H1 (cell line): ENCODE measurements at regions not wholly inside any gene's neighbourhood (a gene's known extent, or its start where the extent isn't known, plus 50 kb on each side); places are given as distances from the start of the nearest gene placed in this dataset.

Experiments used
- EP300 ChIP-seq, 2 experiments: IDR thresholded peaks; 1 replicate in 1 of 2; 2 replicates in 1 of 2; pipeline ENCODE4 v1.6.1; 2011 to 2012; ENCODE audit warnings: low read depth in 2 of 2, low read length in 2 of 2, mild to moderate bottlenecking in 2 of 2, borderline replicate concordance in 1 of 2, inconsistent platforms in 1 of 2, moderate library complexity in 1 of 2
- EZH2 ChIP-seq: fragments of 200-600 bp; sonication (generic); IDR thresholded peaks from 2 replicates; pipeline ENCODE4 v1.7.1; 2012; ENCODE audit warnings: low read depth, mild to moderate bottlenecking, moderate library complexity, low read length, inconsistent platforms; ENCODE audit not compliant: severe bottlenecking
- HDAC2 ChIP-seq, 2 experiments: fragments of 300-600 bp in 1 of 2; sonication (generic) in 1 of 2; IDR thresholded peaks; 2 replicates each; pipeline ENCODE4 v1.6.1; 2011 to 2012; ENCODE audit warnings: low read depth in 2 of 2, low read length in 2 of 2, mild to moderate bottlenecking in 2 of 2, moderate library complexity in 2 of 2, borderline replicate concordance in 1 of 2, inconsistent platforms in 1 of 2
- POU5F1 ChIP-seq: IDR thresholded peaks from 2 replicates; pipeline ENCODE4 v1.6.1; 2011; ENCODE audit warnings: low read depth, mild to moderate bottlenecking, low read length, moderate library complexity
- TF ChIP-seq, protein P1 (sequence below): fragments of 300-600 bp; sonication (generic); IDR thresholded peaks from 2 replicates; pipeline ENCODE4 v1.7.1; 2012; ENCODE audit warnings: low read length, moderate library complexity, mild to moderate bottlenecking, inconsistent platforms; ENCODE audit not compliant: insufficient replicate concordance

DNA sequence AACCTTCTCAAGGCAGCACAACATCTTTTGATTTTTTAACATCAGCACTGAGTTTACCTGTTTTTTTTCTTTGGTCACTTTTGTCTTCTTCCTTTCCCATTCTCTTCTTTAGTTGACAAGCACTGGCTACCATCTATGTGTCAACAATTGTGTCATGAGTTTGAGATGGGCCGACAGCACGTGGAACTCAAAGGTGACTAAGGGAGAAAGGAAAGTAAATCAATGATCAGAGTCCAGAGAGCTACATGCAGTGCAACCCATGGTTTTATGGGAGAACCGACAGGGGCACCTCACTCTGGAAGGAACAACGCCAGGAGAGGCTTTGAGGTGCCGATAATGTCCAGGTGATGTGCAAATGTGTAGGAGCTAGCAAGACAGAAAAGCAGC, 755.5 kb downstream of the RNF144A start (continued):
- TF ChIP-seq, protein P1, sequence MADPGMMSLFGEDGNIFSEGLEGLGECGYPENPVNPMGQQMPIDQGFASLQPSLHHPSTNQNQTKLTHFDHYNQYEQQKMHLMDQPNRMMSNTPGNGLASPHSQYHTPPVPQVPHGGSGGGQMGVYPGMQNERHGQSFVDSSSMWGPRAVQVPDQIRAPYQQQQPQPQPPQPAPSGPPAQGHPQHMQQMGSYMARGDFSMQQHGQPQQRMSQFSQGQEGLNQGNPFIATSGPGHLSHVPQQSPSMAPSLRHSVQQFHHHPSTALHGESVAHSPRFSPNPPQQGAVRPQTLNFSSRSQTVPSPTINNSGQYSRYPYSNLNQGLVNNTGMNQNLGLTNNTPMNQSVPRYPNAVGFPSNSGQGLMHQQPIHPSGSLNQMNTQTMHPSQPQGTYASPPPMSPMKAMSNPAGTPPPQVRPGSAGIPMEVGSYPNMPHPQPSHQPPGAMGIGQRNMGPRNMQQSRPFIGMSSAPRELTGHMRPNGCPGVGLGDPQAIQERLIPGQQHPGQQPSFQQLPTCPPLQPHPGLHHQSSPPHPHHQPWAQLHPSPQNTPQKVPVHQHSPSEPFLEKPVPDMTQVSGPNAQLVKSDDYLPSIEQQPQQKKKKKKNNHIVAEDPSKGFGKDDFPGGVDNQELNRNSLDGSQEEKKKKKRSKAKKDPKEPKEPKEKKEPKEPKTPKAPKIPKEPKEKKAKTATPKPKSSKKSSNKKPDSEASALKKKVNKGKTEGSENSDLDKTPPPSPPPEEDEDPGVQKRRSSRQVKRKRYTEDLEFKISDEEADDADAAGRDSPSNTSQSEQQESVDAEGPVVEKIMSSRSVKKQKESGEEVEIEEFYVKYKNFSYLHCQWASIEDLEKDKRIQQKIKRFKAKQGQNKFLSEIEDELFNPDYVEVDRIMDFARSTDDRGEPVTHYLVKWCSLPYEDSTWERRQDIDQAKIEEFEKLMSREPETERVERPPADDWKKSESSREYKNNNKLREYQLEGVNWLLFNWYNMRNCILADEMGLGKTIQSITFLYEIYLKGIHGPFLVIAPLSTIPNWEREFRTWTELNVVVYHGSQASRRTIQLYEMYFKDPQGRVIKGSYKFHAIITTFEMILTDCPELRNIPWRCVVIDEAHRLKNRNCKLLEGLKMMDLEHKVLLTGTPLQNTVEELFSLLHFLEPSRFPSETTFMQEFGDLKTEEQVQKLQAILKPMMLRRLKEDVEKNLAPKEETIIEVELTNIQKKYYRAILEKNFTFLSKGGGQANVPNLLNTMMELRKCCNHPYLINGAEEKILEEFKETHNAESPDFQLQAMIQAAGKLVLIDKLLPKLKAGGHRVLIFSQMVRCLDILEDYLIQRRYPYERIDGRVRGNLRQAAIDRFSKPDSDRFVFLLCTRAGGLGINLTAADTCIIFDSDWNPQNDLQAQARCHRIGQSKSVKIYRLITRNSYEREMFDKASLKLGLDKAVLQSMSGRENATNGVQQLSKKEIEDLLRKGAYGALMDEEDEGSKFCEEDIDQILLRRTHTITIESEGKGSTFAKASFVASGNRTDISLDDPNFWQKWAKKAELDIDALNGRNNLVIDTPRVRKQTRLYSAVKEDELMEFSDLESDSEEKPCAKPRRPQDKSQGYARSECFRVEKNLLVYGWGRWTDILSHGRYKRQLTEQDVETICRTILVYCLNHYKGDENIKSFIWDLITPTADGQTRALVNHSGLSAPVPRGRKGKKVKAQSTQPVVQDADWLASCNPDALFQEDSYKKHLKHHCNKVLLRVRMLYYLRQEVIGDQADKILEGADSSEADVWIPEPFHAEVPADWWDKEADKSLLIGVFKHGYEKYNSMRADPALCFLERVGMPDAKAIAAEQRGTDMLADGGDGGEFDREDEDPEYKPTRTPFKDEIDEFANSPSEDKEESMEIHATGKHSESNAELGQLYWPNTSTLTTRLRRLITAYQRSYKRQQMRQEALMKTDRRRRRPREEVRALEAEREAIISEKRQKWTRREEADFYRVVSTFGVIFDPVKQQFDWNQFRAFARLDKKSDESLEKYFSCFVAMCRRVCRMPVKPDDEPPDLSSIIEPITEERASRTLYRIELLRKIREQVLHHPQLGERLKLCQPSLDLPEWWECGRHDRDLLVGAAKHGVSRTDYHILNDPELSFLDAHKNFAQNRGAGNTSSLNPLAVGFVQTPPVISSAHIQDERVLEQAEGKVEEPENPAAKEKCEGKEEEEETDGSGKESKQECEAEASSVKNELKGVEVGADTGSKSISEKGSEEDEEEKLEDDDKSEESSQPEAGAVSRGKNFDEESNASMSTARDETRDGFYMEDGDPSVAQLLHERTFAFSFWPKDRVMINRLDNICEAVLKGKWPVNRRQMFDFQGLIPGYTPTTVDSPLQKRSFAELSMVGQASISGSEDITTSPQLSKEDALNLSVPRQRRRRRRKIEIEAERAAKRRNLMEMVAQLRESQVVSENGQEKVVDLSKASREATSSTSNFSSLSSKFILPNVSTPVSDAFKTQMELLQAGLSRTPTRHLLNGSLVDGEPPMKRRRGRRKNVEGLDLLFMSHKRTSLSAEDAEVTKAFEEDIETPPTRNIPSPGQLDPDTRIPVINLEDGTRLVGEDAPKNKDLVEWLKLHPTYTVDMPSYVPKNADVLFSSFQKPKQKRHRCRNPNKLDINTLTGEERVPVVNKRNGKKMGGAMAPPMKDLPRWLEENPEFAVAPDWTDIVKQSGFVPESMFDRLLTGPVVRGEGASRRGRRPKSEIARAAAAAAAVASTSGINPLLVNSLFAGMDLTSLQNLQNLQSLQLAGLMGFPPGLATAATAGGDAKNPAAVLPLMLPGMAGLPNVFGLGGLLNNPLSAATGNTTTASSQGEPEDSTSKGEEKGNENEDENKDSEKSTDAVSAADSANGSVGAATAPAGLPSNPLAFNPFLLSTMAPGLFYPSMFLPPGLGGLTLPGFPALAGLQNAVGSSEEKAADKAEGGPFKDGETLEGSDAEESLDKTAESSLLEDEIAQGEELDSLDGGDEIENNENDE, result no peak
- no peak for TF ChIP-seq HDAC2 (IDR thresholded peaks at IDR 0.05; ENCODE audit: borderline replicate concordance in 1 of 2, low read depth in 2 of 2, low read length in 2 of 2)
- TF ChIP-seq POU5F1, result no peak
- TF ChIP-seq EZH2, result no peak
- no peak for TF ChIP-seq EP300 (IDR thresholded peaks at IDR 0.05; ENCODE audit: borderline replicate concordance in 1 of 2, low read depth in 2 of 2, low read length in 2 of 2)
